CD4-positive, alpha-beta memory T cell (primary cell): ENCODE measurements at regions not wholly inside any gene's neighbourhood (a gene's known extent, or its start where the extent isn't known, plus 50 kb on each side); places are given as distances from the start of the nearest gene placed in this dataset.

ENCODE experiments used
- CTCF ChIA-PET: fragments of 350-600 bp; sonication (Branson Sonifier 250); formaldehyde crosslinking; loops from one replicate; lab custom pipeline; 2021; ENCODE audit warnings: inconsistent platforms; ENCODE audit not compliant: partially characterized antibody; lab: Charles Lee
- POLR2A ChIA-PET: fragments of 350-600 bp; sonication (Branson Sonifier 250); formaldehyde crosslinking; loops from one replicate; lab custom pipeline; 2021; ENCODE audit not compliant: partially characterized antibody; lab: Charles Lee
- DNase-seq, 5 donors: peaks; one replicate each; pipeline versions ENCODE4 v3.0.0 to v3.0.0-alpha.2; 2020 to 2022; ENCODE audit warnings: mixed read lengths in 1 of 5
- H3K27ac ChIP-seq: one replicate; pipeline ENCODE4 v1.7.0; 2013; ENCODE audit warnings: low read depth, low read length
- H3K27me3 ChIP-seq: 2 replicates; pipeline ENCODE4 v1.7.0; 2013; ENCODE audit warnings: mild to moderate bottlenecking, low read length, moderate library complexity; ENCODE audit not compliant: insufficient read depth
- H3K36me3 ChIP-seq: 2 replicates; pipeline ENCODE4 v1.7.0; 2013; ENCODE audit warnings: mild to moderate bottlenecking, low read length, moderate library complexity; ENCODE audit not compliant: insufficient read depth
- H3K4me1 ChIP-seq: 2 replicates; pipeline ENCODE4 v1.7.0; 2013; ENCODE audit warnings: mild to moderate bottlenecking, low read length, moderate library complexity; ENCODE audit not compliant: insufficient read depth
- H3K4me3 ChIP-seq, 2 donors: one replicate each; pipeline ENCODE4 v1.7.0; 2013; ENCODE audit warnings: low read length in 2 of 2, mild to moderate bottlenecking in 1 of 2
- H3K9me3 ChIP-seq, 2 donors: one replicate each; pipeline ENCODE4 v1.7.0; 2013; ENCODE audit warnings: low read length in 2 of 2, control low read depth in 1 of 2; ENCODE audit not compliant: control insufficient read depth in 1 of 2
- H3K27ac Mint-ChIP-seq, 7 donors: one replicate each; pipeline ENCODE4 v1.8.0; 2020 to 2021; ENCODE audit warnings: mixed read lengths in 7 of 7, mild to moderate bottlenecking in 6 of 7, inconsistent platforms in 3 of 7, moderate library complexity in 3 of 7
- H3K27me3 Mint-ChIP-seq, 2 donors: one replicate each; pipeline ENCODE4 v1.8.0; 2020 to 2021; ENCODE audit warnings: mixed read lengths in 2 of 2
- H3K36me3 Mint-ChIP-seq, 2 donors: one replicate each; pipeline ENCODE4 v1.8.0; 2020 to 2021; ENCODE audit warnings: mixed read lengths in 2 of 2, inconsistent platforms in 1 of 2, mild to moderate bottlenecking in 1 of 2
- H3K4me1 Mint-ChIP-seq, 4 donors: one replicate each; pipeline ENCODE4 v1.8.0; 2020 to 2021; ENCODE audit warnings: mixed read lengths in 4 of 4, mild to moderate bottlenecking in 1 of 4
- H3K4me3 Mint-ChIP-seq, 8 donors: one replicate each; pipeline ENCODE4 v1.8.0; 2020 to 2021; ENCODE audit warnings: mixed read lengths in 8 of 8, mild to moderate bottlenecking in 7 of 8, moderate library complexity in 6 of 8, inconsistent platforms in 3 of 8
- H3K9me3 Mint-ChIP-seq, 8 donors: one replicate each; pipeline ENCODE4 v1.8.0; 2020 to 2021; ENCODE audit warnings: mixed read lengths in 8 of 8, mild to moderate bottlenecking in 5 of 8, inconsistent platforms in 3 of 8, moderate library complexity in 1 of 8
- intact Hi-C: fragments of 100-400 bp; cut with micrococcal nuclease; formaldehyde crosslinking; loops from one replicate; pipeline ENCODE4 v1.15.1; 2023

DNA sequence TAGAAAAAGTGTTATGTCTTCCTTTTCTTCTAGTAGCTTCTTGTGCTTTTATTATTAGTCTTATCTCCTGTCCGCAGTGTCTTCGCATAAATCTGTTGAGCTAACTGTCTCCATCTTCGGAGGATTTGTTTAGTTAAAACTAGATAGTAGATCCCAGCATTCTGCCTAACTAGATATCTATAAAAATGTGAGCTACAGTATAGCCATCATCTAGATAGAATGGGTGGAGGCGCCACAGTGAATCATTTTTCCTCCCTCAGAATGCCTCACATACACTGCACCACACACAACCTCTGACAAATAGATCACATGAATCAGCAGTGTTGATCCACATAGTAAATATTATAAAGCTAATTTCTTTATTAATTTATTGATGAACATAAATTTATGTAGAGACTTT is 220.3 kb upstream of the GAS1 start:
- H3K4me3 ChIP-seq: no peak overlapping the region
- H3K9me3 ChIP-seq: no peaks in the 10 kb centered on the region
- H3K4me1 ChIP-seq: no peaks in the 10 kb centered on the region
- H3K27ac ChIP-seq: no peak overlapping the region
- no peak overlapping the region for H3K27ac Mint-ChIP-seq
- intact Hi-C loops: no loop called here
- no peaks in the 10 kb centered on the region for H3K36me3 Mint-ChIP-seq
- no peaks in the 10 kb centered on the region for H3K4me1 Mint-ChIP-seq
- H3K9me3 Mint-ChIP-seq: peaks cover 0 to 2% (median 0%) of the 10 kb centered on the region in 8 donors
- CTCF ChIA-PET: interaction anchor here (1.5 kb wide), 1 partner anchor 21 kb away, joined by 4 read pairs; no protein-coding TSS in a partner anchor
- H3K4me3 Mint-ChIP-seq: no peak overlapping the region
- peaks cover 5% of the 10 kb centered on the region in 2 donors for H3K27me3 Mint-ChIP-seq
- DNase-seq: no peak
- no peaks in the 10 kb centered on the region for H3K27me3 ChIP-seq
- POLR2A ChIA-PET: no interaction called here
- H3K36me3 ChIP-seq: no peaks in the 10 kb centered on the region

DNA sequence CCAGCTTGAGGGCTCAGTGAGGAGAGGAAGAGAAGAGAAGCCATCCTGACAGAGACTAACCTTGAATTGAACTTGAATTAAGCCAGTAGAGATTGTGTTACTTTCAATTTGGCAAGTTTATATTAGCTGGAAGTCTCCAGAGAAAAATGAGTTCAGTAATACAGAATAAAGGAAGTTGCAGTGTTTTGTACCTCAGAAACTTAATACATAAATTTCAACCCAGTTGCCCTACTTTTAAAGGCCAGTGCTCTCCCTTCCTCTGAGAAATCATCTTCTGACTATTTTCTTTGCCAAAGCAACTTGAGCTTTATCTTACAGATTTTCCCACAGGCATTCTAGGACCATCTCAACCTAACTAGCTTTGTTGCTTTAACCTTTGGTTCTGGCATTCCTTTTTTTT is 231.0 kb upstream of the GAS1 start:
- no peak overlapping the region for H3K4me3 Mint-ChIP-seq
- H3K36me3 Mint-ChIP-seq: no peaks in the 10 kb centered on the region

DNA sequence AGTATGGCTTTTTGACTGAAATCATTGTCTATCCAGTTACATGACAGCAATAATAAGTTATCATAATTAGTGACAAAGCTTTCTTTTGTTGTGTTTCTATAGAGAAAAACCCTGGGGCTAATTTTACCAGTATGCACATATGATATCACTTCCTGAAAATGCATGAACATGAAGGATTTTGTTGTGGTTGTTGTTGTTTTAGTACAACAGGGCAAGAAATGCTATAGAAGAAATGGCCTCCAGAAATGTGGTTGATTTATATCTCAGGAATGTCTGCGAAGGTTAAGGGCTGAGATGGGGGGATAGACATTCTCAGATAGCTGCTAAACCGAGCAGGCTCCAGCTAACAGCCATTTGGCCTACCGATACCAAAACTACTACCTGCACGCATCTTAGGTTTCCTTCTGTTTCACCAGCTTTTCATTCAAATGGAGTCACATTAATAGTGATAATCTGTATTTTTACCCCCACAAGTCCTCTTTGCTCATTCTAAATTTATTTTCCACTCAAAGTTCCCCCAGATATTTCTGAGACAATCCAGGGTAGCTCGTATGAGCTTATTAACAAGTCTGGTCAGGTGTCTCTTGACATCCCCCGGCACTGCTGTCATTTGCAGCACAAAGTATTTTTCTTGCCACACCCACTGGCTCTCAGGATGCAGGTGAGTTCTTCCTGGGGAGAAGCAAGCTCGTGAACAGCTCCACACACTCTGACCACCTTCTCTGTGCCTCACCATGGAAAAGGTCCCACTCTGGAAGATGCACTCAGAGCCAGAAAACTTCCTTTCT is 232.4 kb upstream of the GAS1 start:
- DNase-seq: no peak
- POLR2A ChIA-PET: no interaction called here
- Histone ChIP-seq H3K4me1 (no peaks in the 10 kb centered on the region), H3K36me3 (no peaks in the 10 kb centered on the region), H3K27me3 (no peaks in the 10 kb centered on the region), H3K27ac (no peak overlapping the region), H3K9me3 (no peaks in the 10 kb centered on the region), H3K4me3 (no peak overlapping the region)
- CTCF ChIA-PET: no interaction called here
- Mint-ChIP-seq H3K27me3 (no peaks in the 10 kb centered on the region), H3K4me3 (no peak overlapping the region), H3K9me3 (peaks cover 0 to 10% (median 5%) of the 10 kb centered on the region in 8 donors), H3K4me1 (no peaks in the 10 kb centered on the region), H3K36me3 (no peaks in the 10 kb centered on the region), H3K27ac (no peak overlapping the region)
- intact Hi-C loops: no loop called here

More for the DNA sequence above, 231.0 kb upstream of the GAS1 start:
- Histone ChIP-seq H3K4me3 (no peak overlapping the region), H3K27me3 (no peaks in the 10 kb centered on the region), H3K9me3 (no peaks in the 10 kb centered on the region), H3K27ac (no peak overlapping the region), H3K36me3 (no peaks in the 10 kb centered on the region), H3K4me1 (no peaks in the 10 kb centered on the region)
- H3K27ac Mint-ChIP-seq: no peak overlapping the region
- no peaks in the 10 kb centered on the region for H3K4me1 Mint-ChIP-seq
- no peak for DNase-seq
- intact Hi-C loops: no loop called here
- peaks cover 0 to 10% (median 5%) of the 10 kb centered on the region in 8 donors for H3K9me3 Mint-ChIP-seq
- no peaks in the 10 kb centered on the region for H3K27me3 Mint-ChIP-seq
- POLR2A ChIA-PET: no interaction called here
- CTCF ChIA-PET: no interaction called here

DNA sequence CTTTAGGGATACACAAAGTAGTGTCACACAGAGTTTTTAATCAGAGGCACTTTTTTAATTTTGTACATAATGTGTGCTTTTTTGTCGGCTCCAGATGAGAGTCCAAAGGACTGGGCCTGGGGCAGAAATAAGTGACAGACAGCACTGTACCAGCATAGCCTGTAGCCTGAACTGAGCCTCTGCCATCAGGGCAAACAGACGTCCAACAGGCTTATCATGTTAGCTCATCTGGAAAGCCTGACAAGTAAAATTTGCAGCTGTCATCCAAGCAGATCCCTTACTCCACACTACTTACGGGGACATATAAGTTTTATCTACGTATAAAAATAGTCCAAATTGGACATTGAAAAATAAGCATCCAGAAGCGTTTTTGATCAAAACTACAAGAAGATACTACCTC is 233.1 kb upstream of the GAS1 start:
- H3K4me3 Mint-ChIP-seq: no peak overlapping the region
- ChIA-PET CTCF (no interaction called here), POLR2A (no interaction called here)
- Histone ChIP-seq H3K27ac (no peak overlapping the region), H3K4me1 (no peaks in the 10 kb centered on the region), H3K9me3 (no peaks in the 10 kb centered on the region), H3K4me3 (no peak overlapping the region), H3K36me3 (no peaks in the 10 kb centered on the region), H3K27me3 (no peaks in the 10 kb centered on the region)
- peaks cover 0 to 10% (median 5%) of the 10 kb centered on the region in 8 donors for H3K9me3 Mint-ChIP-seq
- H3K27ac Mint-ChIP-seq: no peak overlapping the region
- no peak for DNase-seq
- no peaks in the 10 kb centered on the region for H3K4me1 Mint-ChIP-seq
- intact Hi-C loops: no loop called here
- H3K27me3 Mint-ChIP-seq: no peaks in the 10 kb centered on the region
- H3K36me3 Mint-ChIP-seq: no peaks in the 10 kb centered on the region

DNA sequence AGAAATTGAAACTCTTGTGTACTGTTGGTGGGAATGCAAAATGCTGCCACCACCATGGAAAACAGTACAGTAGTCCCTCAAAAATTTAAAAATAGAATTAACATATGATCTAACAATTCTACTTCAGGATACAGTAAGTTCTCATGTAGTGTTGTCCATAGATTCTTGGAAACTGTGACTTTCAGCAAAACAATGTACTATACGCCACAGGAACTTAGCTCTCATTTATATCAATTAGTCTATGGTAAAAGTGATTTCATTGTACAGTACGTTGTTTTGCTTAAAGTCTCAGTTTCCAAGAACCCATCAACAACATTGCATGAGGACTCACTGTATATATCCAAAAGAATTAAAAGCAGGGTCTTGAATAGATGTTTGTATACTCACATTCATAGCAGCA is 233.5 kb upstream of the GAS1 start:
- H3K36me3 Mint-ChIP-seq: no peaks in the 10 kb centered on the region
- Histone ChIP-seq H3K27me3 (no peaks in the 10 kb centered on the region), H3K9me3 (no peaks in the 10 kb centered on the region), H3K4me3 (no peak overlapping the region), H3K36me3 (no peaks in the 10 kb centered on the region), H3K4me1 (no peaks in the 10 kb centered on the region), H3K27ac (no peak overlapping the region)
- ChIA-PET CTCF (no interaction called here), POLR2A (no interaction called here)
- H3K9me3 Mint-ChIP-seq: peaks cover 0 to 10% (median 5%) of the 10 kb centered on the region in 8 donors
- no peak overlapping the region for H3K4me3 Mint-ChIP-seq
- H3K4me1 Mint-ChIP-seq: no peaks in the 10 kb centered on the region
- no peak for DNase-seq
- peaks cover 0 to under 1% of the 10 kb centered on the region in 2 donors for H3K27me3 Mint-ChIP-seq
- no peak overlapping the region for H3K27ac Mint-ChIP-seq
- intact Hi-C loops: no loop called here

DNA sequence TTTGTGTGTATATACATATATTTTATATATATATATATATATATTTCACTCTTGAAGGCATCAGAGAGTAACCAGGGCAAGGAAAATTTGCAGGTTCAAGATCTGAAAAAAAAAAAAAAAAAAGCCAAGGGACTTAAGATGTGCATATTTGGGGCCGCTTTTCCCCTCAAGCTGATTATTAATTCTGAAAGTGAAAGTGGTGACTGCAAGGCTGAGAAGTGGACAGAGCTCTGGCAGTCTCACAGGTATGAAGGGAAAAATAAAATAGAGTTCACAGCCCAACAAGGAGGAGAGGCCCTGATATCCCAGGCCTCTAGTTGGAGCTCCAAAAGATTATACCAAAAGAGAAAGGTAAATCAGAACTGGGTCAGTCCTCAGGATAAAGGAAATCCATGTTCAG is 234.4 kb upstream of the GAS1 start:
- Mint-ChIP-seq H3K27me3 (peaks cover 0 to 2% of the 10 kb centered on the region in 2 donors), H3K9me3 (peaks cover 0 to 15% (median 5%) of the 10 kb centered on the region in 8 donors), H3K4me1 (no peaks in the 10 kb centered on the region), H3K36me3 (no peaks in the 10 kb centered on the region), H3K27ac (no peak overlapping the region), H3K4me3 (no peak overlapping the region)
- Histone ChIP-seq H3K36me3 (no peaks in the 10 kb centered on the region), H3K9me3 (no peaks in the 10 kb centered on the region), H3K27me3 (no peaks in the 10 kb centered on the region), H3K4me1 (no peaks in the 10 kb centered on the region), H3K27ac (no peak overlapping the region), H3K4me3 (no peak overlapping the region)
- POLR2A ChIA-PET: no interaction called here
- CTCF ChIA-PET: interaction anchor here (0.7 kb wide), 1 partner anchor 143 kb away, joined by 3 read pairs; no protein-coding TSS in a partner anchor
- intact Hi-C loops: no loop called here
- DNase-seq: no peak

DNA sequence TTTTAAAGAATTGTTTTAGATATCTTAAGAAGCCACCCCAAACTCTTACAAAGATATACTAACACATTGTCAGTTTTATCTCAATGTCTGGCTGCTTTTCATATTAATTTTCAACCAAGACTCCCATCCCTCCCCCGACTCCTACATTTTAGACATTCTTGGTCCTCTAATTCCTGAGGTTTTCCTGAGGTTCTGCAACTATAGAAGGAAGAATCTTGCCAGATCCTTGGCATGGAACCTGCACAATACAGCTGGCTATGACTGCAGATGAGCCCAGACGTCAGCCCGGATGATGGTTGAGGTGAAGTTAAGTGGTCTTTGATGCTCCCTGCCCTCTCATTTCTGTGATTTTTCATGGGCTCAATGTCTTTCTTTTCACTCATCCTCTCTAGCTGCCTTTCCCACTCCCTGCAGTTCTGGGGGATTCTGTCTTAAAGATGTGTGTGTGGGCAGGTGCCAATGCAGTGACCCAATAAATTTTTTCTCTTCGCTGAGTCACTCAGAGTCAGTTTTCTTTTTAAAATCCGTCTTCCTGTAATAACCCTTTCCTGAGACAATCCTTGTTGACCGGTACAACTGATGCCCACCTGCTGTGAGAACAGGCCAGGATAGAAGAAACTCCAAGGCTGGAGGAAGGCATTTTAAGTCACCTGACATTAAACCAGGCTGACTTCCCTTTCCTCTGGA is 237.8 kb upstream of the GAS1 start:
- Mint-ChIP-seq H3K4me3 (no peak overlapping the region), H3K27ac (no peak overlapping the region), H3K9me3 (peaks cover 0 to 15% (median 4%) of the 10 kb centered on the region in 8 donors), H3K4me1 (no peaks in the 10 kb centered on the region), H3K27me3 (peaks cover 2 to 4% of the 10 kb centered on the region in 2 donors), H3K36me3 (no peaks in the 10 kb centered on the region)
- Histone ChIP-seq H3K4me3 (no peak overlapping the region), H3K4me1 (no peaks in the 10 kb centered on the region), H3K36me3 (no peaks in the 10 kb centered on the region), H3K27ac (no peak overlapping the region), H3K27me3 (no peaks in the 10 kb centered on the region), H3K9me3 (no peaks in the 10 kb centered on the region)
- ChIA-PET POLR2A (no interaction called here), CTCF (no interaction called here)
- intact Hi-C loops: no loop called here
- DNase-seq: no peak
